HCT116 (cell line): ENCODE measurements at regions not wholly inside any gene's neighbourhood (a gene's known extent, or its start where the extent isn't known, plus 50 kb on each side); places are given as distances from the start of the nearest gene placed in this dataset.

Experiments used
- CTCF ChIP-seq, 3 experiments: fragments of 200-600 bp in 1 of 3; sonication (generic) in 1 of 3; IDR thresholded peaks in 2 of 3; conservative IDR thresholded peaks in 1 of 3; 2 replicates each; pipeline ENCODE4 v1.5.1; 2012 to 2017; ENCODE audit warnings: low read depth in 2 of 3, low read length in 2 of 3, antibody characterized with exemption in 1 of 3, borderline replicate concordance in 1 of 3, control low read depth in 1 of 3, mild to moderate bottlenecking in 1 of 3, mixed read lengths in 1 of 3, mixed run types in 1 of 3, moderate library complexity in 1 of 3; ENCODE audit not compliant: insufficient read depth in 1 of 3
- FOSL1 ChIP-seq: IDR thresholded peaks from 2 replicates; pipeline ENCODE4 v1.6.1; 2012; ENCODE audit warnings: low read depth
- JUND ChIP-seq: IDR thresholded peaks from 2 replicates; pipeline ENCODE4 v1.6.1; 2012
- POLR2A ChIP-seq: IDR thresholded peaks from 2 replicates; pipeline ENCODE4 v1.7.0; 2011; ENCODE audit warnings: borderline replicate concordance; ENCODE audit not compliant: insufficient read depth, insufficient read length; ENCODE audit errors: extremely low read depth
- SP1 ChIP-seq: IDR thresholded peaks from 2 replicates; pipeline ENCODE4 v1.6.1; 2012; ENCODE audit warnings: low read depth
- YY1 ChIP-seq: IDR thresholded peaks from 2 replicates; pipeline ENCODE4 v1.6.1; 2011; ENCODE audit warnings: low read length, low read depth, moderate library complexity, mild to moderate bottlenecking; ENCODE audit not compliant: insufficient replicate concordance; ENCODE audit errors: extremely low read depth
- ZBTB33 ChIP-seq: IDR thresholded peaks from 2 replicates; pipeline ENCODE4 v1.6.1; 2011; ENCODE audit warnings: mild to moderate bottlenecking, low read length, moderate library complexity; ENCODE audit not compliant: insufficient replicate concordance; ENCODE audit errors: extremely low read depth
- ZFX ChIP-seq: fragments of 450-650 bp; IDR thresholded peaks from 2 replicates; pipeline ENCODE4 v1.6.1; 2017

GRCh38 chr21:17428484-17428869 lies 84.4 kb upstream of the CXADR start:
- TF ChIP-seq YY1 (no peak), FOSL1 (no peak), CTCF (IDR thresholded peaks at IDR 0.05 in 2 of 3, conservative IDR thresholded peaks at IDR 0.05 in 1 of 3; ENCODE audit: borderline replicate concordance in 1 of 3, insufficient read depth in 1 of 3, low read depth in 2 of 3, low read length in 2 of 3) (no peak), POLR2A (no peak), ZBTB33 (no peak), JUND (no peak), ZFX (no peak), SP1 (no peak)
